SU-DHL-6 (cell line): ENCODE measurements at regions not wholly inside any gene's neighbourhood (a gene's known extent, or its start where the extent isn't known, plus 50 kb on each side); places are given as distances from the start of the nearest gene placed in this dataset.

Experiments used
- EZH2phosphoT487 ChIP-seq: fragments of 200-600 bp; sonication (generic), shearing (Covaris generic); conservative IDR thresholded peaks from 2 replicates; pipeline ENCODE4 v1.6.1; 2018; ENCODE audit warnings: mild to moderate bottlenecking, antibody characterized with exemption, low read length, moderate library complexity, mixed read lengths
- TF ChIP-seq, protein P1 (sequence below): fragments of 200-600 bp; sonication (generic); IDR thresholded peaks from one replicate; pipeline ENCODE4 v1.5.1; 2017; ENCODE audit warnings: antibody characterized with exemption, mild to moderate bottlenecking, low read length, moderate library complexity; ENCODE audit not compliant: insufficient read depth, poor library complexity, severe bottlenecking

DNA sequence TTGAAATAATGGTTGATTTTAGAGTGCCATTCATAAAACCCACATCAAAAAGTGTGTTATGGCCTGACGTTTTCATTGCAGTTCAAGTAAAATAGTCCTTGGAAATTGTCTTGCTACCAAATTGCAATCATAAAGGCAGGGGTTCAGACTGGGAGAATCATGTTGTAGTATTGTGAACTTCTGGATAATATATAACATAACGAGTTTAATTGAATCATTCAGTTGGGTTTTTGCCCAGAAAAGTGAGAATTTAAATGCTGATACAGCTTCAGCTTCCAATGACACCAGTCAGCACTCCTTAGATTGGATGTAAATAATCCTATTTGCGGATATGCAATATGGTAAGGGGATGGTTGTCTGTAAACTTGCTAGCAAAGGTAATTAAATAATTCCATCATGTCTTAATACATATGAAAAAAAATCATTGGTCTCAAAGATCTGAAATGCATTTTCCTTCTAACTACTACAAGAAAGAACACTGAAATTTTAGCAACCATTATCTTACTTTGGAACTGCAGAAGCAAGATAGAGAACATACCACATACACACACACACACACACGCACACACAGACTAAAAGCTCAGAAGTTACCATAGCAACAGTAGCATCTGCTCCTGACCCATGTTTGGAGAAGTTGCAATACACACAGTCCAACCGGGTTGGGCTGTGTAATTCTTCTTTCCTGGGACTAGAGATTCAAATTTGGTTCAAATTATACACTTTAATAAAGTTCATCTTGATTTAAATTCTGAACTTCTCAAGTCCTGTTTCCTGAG is 686.2 kb upstream of the NR2F2 start:
- no peak for TF ChIP-seq EZH2phosphoT487
- TF ChIP-seq, protein P1, sequence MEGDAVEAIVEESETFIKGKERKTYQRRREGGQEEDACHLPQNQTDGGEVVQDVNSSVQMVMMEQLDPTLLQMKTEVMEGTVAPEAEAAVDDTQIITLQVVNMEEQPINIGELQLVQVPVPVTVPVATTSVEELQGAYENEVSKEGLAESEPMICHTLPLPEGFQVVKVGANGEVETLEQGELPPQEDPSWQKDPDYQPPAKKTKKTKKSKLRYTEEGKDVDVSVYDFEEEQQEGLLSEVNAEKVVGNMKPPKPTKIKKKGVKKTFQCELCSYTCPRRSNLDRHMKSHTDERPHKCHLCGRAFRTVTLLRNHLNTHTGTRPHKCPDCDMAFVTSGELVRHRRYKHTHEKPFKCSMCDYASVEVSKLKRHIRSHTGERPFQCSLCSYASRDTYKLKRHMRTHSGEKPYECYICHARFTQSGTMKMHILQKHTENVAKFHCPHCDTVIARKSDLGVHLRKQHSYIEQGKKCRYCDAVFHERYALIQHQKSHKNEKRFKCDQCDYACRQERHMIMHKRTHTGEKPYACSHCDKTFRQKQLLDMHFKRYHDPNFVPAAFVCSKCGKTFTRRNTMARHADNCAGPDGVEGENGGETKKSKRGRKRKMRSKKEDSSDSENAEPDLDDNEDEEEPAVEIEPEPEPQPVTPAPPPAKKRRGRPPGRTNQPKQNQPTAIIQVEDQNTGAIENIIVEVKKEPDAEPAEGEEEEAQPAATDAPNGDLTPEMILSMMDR: no peak
